ENCODE measurements at regions not wholly inside any gene's neighbourhood (a gene's known extent, or its start where the extent isn't known, plus 50 kb on each side); places are given as distances from the start of the nearest gene placed in this dataset.

- Mint-ChIP-seq H3K27me3 (no peaks in the 10 kb centered on the region), H3K4me1 (no peaks in the 10 kb centered on the region), H3K36me3 (ENCODE audit: low read depth) (no peaks in the 10 kb centered on the region), H3K9me3 (peaks cover 20% of the 10 kb centered on the region), H3K27ac (no peak overlapping the region), H3K4me3 (no peak overlapping the region)
- ATAC-seq (ENCODE audit: low read depth) (no peak), DNase-seq (no peak)
- POLR2A ChIA-PET: no interaction called here
- CTCF ChIA-PET: no interaction called here
- TF ChIP-seq CTCF (IDR thresholded peaks at IDR 0.05): no peak
- intact Hi-C loops (cut with micrococcal nuclease): no loop called here
Measured at GRCh38 chr7:109154748-109155147, 585.1 kb downstream of the DNAJB9 start.

- ChIA-PET CTCF (no interaction called here), POLR2A (no interaction called here)
- TF ChIP-seq CTCF (IDR thresholded peaks at IDR 0.05): no peak
- H3K36me3 Mint-ChIP-seq (ENCODE audit: low read depth): no peaks in the 10 kb centered on the region
- no peaks in the 10 kb centered on the region for H3K4me1 Mint-ChIP-seq
- DNase-seq: no peak
- H3K27me3 Mint-ChIP-seq: no peaks in the 10 kb centered on the region
- H3K4me3 Mint-ChIP-seq: no peak overlapping the region
- H3K27ac Mint-ChIP-seq: no peak overlapping the region
- intact Hi-C loops (cut with micrococcal nuclease): no loop called here
- H3K9me3 Mint-ChIP-seq: peaks cover 18% of the 10 kb centered on the region
- ATAC-seq (ENCODE audit: low read depth): no peak
Measured at GRCh38 chr7:109158246-109158645, 588.6 kb downstream of the DNAJB9 start.

GRCh38 chr7:109176661-109177060, 607.0 kb downstream of the DNAJB9 start:
- no peak overlapping the region for H3K27ac Mint-ChIP-seq
- H3K36me3 Mint-ChIP-seq (ENCODE audit: low read depth): no peaks in the 10 kb centered on the region
- CTCF ChIA-PET: no interaction called here
- H3K9me3 Mint-ChIP-seq: peaks cover 6% of the 10 kb centered on the region
- no peak for DNase-seq
- no peaks in the 10 kb centered on the region for H3K27me3 Mint-ChIP-seq
- POLR2A ChIA-PET: no interaction called here
- no peak for TF ChIP-seq CTCF (IDR thresholded peaks at IDR 0.05)
- H3K4me3 Mint-ChIP-seq: no peak overlapping the region
- no peaks in the 10 kb centered on the region for H3K4me1 Mint-ChIP-seq
- intact Hi-C loops (cut with micrococcal nuclease): no loop called here
- ATAC-seq (ENCODE audit: low read depth): no peak

- intact Hi-C loops (cut with micrococcal nuclease): no loop called here
- POLR2A ChIA-PET: no interaction called here
- CTCF ChIA-PET: no interaction called here
- DNase-seq (no peak), ATAC-seq (ENCODE audit: low read depth) (no peak)
- Mint-ChIP-seq H3K27ac (no peak overlapping the region), H3K4me3 (no peak overlapping the region), H3K9me3 (peaks cover 12% of the 10 kb centered on the region), H3K4me1 (no peaks in the 10 kb centered on the region), H3K36me3 (ENCODE audit: low read depth) (no peaks in the 10 kb centered on the region), H3K27me3 (no peaks in the 10 kb centered on the region)
- no peak for TF ChIP-seq CTCF (IDR thresholded peaks at IDR 0.05)
Measured at GRCh38 chr7:109178342-109178741, 608.7 kb downstream of the DNAJB9 start.

GRCh38 chr7:109179601-109180000, 609.9 kb downstream of the DNAJB9 start:
- no peak for TF ChIP-seq CTCF (IDR thresholded peaks at IDR 0.05)

More at GRCh38 chr7:109179601-109180000, 609.9 kb downstream of the DNAJB9 start:
- H3K36me3 Mint-ChIP-seq (ENCODE audit: low read depth): no peaks in the 10 kb centered on the region
- no peak for DNase-seq
- H3K9me3 Mint-ChIP-seq: peaks cover 15% of the 10 kb centered on the region
- no peaks in the 10 kb centered on the region for H3K4me1 Mint-ChIP-seq
- no peak overlapping the region for H3K27ac Mint-ChIP-seq
- POLR2A ChIA-PET: no interaction called here
- H3K27me3 Mint-ChIP-seq: no peaks in the 10 kb centered on the region
- ATAC-seq (ENCODE audit: low read depth): no peak
- CTCF ChIA-PET: no interaction called here
- intact Hi-C loops (cut with micrococcal nuclease): no loop called here
- H3K4me3 Mint-ChIP-seq: no peak overlapping the region
